ENCODE measurements at regions not wholly inside any gene's neighbourhood (a gene's known extent, or its start where the extent isn't known, plus 50 kb on each side); places are given as distances from the start of the nearest gene placed in this dataset.

DNA sequence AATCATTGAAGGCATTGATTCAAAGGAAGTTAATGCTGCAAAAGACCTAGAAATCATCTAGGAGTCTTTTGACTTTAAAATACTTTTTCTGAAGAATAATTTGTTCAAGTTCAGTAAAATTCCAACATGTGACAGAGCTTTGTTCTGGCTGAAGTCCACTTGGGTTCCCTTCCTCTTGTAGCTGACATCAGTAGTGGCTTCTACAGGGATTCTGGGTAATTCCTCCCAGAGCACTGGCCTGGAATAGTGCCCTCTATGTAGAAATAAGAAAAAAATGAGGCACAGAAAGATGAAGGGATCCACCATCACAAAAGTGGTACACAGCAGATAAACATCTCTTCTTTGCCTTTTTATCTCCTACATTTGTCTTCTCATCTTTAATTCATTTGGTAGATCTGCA is 548.1 kb downstream of the LTN1 start:
- no peak for DNase-seq

DNA sequence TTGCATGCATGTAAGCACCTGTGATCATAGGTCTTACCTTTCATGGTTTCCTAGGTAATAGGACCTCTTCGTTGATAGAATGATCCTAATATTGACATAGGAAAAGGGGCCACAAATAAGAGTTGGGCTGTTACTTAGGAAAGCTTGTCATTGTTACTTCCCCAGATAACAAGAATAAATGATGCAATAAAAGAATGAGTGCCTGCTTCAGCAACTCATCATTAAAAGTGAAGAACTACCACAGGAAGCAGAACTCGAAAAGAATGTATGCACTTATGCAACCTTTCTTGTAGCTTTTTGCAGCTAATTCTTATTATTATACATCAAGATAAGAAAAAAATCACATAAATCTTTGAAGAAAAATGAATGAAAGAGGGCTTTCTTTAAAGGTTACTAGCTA is 548.6 kb downstream of the LTN1 start:
- no peak for DNase-seq

DNA sequence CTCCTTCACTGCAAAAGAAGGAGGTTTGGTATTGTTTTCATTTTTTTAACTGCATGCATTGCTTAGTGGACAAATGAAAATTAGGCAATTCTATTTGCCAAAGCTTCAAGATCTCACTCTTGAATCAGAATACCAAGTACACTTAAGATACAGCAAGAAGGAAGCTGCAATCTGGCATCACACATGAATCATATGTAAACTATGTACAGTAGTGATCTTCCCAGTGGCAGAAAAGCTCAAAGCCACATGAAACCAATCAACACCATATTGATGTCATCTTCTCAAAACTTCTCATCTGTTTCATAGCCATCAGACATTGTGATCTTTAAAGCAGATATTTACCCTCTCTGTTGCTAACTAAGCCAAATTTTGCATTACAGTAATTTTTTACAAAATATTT is 550.1 kb downstream of the LTN1 start:
- no peak for DNase-seq

DNA sequence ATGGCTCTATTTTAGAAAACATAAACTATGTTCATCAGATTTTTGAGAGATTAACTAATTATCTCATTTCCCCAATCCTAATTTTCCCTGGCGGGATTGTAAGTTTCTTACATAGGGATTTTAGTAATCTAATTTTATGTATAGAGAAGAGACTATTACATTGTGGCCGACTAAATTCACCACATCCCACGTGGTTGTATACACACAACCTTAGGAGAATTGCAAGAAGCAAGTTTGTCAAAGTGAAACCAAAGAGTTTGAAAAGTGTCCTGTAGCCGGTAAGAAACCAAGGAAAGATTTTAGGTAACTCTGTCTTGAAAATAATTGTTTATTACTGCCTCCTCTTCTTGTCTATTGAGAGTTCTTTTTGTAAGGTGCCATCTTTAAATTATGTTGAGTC is 550.6 kb downstream of the LTN1 start:
- no peak for DNase-seq

DNA sequence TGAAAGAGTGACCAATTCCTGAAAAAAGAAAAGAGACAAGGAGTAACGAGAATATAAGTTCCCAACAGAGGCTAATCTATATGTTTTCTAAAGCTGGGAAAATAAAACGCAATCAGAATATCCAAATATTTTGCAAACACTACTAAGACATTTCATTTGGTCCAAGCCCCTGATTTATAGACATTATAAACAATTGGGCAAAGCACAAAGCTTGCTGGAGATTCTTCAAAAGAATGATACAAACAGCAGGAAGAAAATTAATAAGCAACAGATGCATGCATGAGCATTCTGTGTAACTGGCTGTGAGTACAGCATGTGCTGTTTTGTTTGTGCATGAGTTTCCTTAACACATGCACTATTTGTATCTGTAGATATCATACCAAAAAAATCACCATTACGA is 552.9 kb downstream of the LTN1 start:
- no peak for DNase-seq

DNA sequence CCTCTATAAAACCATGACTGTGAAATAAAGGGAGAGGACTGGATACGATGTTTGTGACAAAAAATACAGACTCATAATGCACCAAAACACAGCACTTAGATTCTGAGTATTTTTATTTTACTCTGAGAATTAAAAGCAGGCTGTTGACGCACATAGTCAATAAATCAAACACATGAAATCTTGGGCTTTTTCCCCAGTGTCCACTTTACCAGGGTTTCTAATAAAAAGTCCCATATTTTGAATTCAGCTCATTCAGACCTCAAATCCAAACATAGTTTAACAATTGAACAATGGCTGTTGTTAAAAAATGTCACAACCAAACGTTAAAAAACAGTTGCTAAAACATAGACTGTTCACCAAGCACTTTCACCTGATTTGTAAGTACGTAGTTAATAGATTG is 553.4 kb downstream of the LTN1 start:
- DNase-seq, result no peak

DNA sequence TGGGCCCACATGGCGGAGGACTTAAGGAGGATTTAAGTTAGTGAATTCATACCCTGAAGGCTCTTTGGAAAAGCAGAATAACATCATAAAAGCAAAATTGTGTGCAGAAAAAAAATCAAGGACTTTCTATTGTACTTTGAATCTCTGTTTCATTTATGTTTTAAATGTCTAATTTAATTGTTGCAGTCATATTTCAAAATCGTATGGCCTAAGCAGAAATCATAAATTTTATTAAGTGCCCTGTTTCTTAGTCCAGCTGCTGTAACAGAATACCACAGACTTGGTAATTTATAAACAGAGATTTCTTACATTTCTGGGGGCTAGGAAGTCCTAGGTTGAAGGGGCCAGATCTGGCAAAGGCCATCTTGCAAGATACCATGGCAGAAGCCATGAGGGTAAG is 555.6 kb downstream of the LTN1 start:
- no peak for DNase-seq

DNA sequence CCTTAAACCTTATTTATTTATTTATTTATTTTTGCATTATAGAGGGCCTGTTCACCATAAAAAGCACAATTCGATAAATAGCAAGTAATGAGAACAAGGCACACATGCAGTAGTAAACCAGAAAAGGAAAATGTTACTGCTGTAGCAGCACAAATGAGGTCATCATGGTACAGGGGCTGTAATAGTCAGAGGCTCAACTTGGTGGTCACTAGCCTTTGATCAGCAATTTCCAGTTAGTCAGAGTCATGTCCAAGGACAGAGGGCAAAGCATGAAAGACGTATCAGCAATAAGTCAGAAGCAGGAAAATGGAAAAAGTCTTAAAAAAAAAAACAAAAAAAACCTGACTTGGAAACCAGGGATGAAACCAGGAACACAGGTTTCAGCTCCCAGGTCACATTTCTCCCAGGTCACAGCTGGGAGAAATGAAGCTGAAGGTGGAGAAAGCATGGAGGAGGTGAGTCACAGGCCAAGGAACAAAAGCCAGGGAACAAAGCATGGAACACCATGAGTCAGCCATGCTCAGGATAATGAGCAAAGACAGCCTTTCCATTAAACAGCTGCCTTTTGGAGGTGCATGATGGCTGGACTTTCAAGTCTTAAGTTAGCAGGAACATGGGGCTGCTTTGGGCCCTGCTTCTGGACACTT is 556.3 kb downstream of the LTN1 start:
- DNase-seq, result no peak

DNA sequence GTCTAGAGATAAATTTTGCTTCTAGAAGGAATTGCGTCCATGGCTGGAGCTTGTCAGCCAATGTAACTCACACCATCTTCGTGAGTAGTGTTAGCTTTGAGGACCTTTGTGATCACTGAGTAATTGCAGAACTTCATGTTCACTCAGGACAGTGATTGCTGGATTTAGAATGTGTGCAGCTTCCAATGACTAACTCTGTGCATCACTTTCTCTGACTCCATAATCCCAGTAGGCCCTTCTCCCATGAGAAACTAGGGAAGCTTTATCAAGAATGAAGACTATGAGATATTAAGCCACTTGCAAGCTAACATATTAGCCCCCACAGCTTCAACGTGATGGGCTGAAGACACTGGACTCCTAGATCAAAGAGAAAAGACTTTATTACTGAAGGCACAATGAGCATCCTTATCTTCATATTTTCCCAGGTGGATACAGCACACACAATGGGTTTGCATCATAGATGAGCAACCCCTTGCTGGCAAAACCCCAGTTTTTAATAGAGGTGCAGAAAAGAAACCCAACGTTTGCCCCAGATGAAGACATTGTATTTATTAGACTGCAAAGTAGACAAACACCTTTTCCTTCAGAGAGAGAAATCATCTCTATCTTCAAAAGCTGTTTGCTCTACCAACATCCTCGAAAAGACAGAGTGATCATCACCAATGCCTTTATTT is 561.0 kb downstream of the LTN1 start:
- DNase-seq, result no peak

DNA sequence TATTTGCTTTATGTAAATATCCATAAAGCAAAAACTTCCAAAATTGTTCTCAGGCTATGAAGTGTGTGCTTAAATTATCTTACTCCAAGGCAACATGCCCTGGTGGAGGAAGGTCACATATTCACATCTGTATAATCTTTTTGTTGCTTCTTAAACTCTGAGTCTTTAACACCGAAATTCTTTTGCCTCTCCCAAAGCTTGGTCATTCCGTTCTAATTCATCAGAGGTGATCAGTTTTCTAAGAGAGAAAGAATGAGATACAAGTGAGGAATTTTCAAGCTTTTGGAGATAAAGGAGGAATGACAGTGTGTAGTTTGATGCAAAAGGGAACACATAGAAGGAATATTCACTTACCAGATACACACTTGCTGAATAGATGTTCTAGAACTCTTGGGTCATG is 561.7 kb downstream of the LTN1 start:
- DNase-seq, result no peak

DNA sequence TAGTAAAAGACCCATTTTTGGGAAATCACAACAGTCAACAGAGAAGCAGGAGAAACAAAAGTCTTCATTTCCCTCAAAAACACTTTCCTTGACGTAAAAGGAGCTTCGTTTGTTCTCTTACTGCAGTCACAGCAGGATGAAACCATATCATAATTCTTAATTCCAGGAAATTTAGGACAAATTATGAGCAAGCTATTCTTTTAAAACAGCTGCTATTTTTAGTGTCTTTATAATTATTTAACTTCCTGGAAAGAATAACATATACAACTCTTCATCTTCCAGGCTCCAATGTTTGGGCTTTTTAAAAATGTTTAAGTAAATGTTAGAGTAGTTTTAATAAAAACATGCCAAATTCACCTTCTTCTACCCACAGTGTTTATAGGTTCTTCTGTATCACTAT is 563.5 kb downstream of the LTN1 start:
- DNase-seq, result no peak

DNA sequence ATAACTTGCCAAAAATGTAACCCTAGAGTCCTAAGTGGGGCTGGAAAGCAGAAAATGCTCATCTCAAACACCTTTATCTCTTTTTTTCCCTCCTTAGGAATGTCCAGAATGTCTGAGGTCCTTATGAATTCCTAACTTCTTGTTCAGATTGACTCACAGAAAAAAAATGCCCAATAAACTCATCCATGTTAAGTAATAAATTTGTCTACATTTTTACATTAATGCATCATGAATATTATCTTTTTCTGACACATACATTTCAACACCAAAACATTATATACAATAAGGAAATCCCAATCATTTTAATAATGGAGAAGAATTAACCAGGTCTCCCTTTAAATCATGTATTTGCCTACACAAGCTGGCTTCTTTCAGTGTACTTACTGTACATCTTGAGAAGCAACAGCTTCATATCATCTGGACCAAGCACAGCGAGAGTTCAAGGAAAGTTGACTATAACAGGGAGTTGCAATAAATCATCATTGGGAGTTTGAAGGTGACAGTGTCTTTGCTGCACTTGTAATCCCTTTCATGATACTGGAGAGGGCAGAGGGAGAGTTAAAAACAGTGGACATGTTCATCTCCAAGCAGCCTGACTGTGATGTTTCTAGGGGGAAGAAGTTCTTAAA is 565.2 kb downstream of the LTN1 start:
- no peak for DNase-seq

DNA sequence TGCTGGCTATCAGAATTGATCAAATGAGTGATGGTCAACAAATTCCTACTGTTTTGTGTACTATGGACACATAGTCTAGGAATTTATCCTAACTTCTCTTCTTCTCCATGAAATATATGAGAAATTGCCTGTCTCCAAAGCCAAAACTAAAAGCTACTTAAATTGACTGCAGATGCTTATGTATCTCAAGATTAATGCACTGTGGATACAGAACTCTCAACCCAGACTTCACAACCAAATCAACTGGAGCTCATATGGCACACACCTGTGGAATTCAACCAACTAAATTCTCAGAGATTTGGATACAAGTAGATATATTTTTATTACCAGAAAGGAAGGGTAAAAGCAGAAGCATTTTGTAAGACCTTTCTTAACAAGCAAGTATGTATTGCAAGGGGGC is 566.1 kb downstream of the LTN1 start:
- no peak for DNase-seq

DNA sequence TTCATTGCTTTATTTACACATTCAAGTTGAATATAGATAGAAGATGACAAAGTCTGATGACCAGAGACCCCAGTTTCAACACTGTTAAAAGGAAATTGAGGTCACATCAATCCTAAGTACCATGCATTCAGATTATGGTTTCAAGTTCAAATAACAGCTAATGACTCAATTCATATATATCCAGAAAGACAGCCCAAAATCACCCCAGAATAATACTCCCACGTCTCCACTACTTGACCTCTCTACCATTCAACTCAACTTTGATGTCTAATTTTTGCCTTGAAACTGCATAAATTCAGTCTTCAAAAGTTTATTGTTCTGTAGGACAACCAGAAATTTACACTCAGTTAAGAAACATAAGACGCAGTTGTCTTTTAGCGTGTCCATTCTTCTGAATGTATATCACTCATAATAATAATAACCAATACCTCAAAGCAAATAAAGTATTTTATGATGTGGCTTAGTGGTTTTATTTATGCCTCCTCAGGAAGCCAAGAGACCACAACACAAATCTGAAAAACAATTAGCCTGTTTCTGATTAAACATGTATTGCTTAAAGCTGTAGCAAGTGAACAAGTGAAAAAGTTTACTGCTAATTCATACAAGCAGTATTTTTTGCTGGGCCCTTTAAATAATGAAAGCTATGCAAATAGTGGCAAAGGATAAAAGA is 569.0 kb downstream of the LTN1 start:
- DNase-seq, result no peak

DNA sequence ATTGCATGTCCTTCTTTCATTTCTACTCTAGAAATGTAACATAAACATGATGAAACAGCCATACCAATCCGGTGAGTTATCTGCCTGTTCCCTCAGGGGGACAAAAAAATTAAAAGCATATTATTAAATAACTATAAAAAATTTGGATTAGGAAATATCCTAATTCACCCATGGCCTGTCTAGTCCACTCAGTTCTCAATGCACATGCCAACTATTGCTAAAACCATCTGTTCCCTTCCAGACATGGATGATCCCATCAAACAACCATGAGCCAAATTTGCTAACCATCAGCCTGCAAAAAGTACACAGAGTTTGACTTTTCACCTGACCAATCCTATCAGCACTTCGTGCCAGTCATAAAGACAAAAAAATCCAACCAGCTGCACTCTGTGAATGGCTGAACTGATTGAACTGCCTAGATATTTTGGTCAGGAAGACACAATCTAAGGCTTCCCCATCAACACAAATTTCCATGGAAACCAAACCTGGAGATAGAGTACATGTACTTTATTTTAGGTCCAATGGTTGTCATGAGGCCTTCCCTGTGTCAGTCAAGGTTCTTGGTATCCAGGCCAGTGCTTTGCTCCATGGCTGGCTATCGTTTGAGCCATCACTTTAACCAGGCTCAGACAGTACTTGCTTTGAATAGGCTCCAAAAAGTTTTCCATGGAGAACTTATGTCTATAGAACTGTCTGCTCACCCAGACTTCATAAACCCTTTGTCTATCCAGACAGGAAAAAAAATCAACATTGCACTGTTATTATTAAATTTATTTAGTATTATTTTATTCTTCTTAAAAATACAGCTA is 570.8 kb downstream of the LTN1 start:
- DNase-seq, result no peak

DNA sequence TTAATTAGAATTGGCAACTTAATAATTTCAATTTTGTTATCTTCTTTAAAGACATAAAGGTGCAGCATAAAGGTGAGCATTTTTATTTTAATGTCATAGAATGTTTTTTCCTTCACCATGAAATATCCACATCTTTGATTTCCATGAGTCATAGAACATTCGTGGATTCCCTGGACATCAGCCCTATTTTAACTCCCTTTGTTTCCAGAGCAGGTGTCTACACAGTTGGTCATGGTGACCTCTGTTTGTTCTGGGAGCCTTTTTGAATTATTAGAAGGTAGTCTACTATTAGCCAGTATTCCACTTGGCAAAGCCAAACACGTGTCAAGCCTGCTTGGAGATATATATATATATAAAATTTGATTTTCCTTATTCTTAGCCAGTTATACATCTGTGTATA is 572.9 kb downstream of the LTN1 start:
- DNase-seq, result no peak

DNA sequence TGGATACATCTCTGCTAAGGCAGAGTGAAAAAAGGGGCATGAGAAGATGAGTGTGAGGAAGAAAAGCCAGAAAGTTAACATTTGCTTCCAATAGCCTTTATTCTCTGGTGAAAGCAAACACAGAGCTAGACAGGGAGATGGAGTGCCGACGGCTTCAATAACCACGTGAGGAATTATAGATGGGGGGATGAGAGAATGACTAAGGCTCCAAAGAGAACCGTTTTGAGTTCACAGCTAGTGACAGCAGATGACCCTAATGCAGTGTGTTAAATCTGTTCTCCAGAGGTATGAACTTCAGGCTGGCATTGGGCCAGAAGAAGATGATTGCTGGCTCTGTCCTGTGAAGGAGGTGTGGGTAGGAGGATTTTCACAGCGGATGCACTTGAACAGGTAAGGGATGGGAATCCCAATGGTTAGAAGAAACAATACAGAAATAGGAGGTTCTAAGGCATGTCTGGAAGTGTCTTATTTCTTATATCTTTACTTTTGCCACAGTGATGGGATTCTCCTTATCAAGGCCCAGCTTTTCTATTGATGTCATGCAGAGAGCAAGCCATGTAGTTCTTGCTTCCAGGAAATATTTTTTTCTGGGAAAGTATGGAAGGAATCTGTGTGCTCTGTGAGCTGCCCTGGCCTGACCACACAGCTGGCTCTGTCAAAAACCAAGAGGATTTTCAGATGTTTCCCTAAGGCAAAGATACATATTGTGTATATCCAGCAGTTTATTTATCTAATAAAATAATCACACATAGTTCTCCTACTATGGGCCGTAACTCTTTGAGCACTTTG is 573.8 kb downstream of the LTN1 start:
- no peak for DNase-seq

DNA sequence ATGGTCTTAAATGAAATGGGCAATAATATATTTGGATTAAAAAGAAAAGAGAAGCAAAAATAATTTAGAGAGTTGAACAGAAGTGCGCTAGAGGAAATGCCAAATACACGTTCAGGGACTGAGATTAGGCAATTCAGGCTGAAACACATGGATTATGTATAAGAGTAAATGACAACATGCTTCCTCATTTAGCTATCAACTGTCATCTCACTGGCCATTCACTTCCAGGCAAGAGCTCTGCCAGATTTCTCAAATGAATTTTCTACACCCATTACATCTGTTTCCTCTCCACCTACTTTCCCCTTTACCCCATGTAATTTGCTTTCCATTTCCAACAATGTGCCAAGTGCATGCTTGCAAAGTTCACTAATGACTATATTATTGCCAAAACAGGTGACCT is 582.4 kb downstream of the LTN1 start:
- no peak for DNase-seq

DNA sequence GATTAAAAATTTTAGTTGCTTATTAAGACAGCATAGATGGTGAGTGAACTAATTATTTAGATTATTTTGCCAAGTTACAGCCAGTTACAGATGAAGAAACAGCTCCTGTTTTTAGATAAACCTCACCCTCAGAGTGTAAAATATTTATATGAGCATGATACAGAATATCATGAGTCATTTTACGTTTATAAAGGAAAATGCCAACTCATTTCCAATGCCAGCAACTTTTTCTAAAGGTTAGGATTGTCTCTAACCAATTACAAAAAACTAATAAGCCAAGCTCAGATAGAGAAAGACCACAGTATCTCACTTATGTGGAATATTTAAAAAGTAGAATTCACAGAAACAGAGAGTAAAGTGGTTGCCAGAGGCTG is 590.1 kb downstream of the LTN1 start:
- DNase-seq, result no peak

DNA sequence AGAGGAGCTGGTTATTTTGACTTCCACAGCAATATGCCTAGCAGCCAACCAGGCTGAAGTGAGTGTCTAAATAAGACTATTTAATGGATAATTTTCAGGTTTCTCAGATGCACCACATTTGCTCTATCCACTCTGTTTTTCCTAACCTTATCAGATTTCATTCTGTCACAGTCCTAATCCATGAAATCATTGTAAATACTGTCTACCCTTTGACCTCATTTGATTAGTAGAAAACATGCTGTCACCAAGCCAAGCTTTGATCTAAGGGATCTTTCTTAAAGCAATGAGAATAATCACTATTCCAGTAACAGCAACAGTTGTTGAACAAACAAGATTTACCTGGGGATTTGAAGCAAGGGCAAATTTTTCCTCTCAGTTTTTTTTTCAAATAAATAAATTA is 595.6 kb downstream of the LTN1 start:
- DNase-seq, result no peak

DNA sequence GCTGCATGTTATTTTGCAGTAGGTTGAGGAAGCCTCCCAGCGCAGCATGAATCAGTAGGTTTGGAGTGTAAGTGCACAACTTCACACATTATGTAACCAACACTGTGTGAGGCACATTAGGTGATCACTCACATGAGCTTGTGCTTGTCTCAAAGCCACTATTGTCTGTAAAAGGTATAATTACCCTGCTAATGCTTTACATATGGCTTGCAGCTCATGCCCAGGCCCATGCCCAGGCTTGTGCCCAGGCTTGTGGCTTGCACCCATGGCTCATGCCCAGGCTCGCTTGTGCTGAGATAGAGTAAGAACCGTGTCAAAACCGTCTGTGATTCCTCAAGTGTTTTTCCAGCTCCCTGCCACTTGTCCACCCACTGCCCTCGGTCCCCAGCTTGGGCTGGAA is 596.3 kb downstream of the LTN1 start:
- no peak for DNase-seq

DNA sequence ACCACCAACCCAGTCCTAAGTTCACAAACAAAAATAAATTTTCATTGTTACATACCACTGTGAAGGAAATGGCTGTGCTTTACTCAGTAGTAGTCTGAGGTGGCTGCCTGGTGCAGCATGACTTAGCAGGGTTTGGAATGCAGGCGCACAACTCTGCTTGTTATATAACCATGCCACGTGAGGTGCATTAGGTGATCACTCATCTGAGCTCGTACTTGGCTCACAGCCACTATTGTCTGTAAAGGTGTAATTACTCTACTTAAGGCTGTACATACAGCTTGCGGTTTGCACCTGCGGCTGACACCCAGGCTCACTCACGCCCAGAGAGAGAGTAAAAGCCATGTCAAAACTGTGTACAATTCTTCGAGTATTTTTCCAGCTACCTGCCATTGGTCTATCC is 599.4 kb downstream of the LTN1 start:
- DNase-seq, result peak; percentile 89
